HUES64 (cell line): ENCODE measurements at regions not wholly inside any gene's neighbourhood (a gene's known extent, or its start where the extent isn't known, plus 50 kb on each side); places are given as distances from the start of the nearest gene placed in this dataset.

Experiments
- H3K27ac ChIP-seq: 2 replicates; pipeline ENCODE4 v1.7.0; 2013; ENCODE audit warnings: low read depth, low read length, inconsistent platforms
- H3K27me3 ChIP-seq: 2 replicates; pipeline ENCODE4 v1.6.1; 2013; ENCODE audit warnings: mild to moderate bottlenecking, low read length; ENCODE audit not compliant: insufficient read depth
- H3K36me3 ChIP-seq: 2 replicates; pipeline ENCODE4 v1.6.1; 2013; ENCODE audit warnings: mild to moderate bottlenecking, low read length; ENCODE audit not compliant: insufficient read depth
- H3K4me1 ChIP-seq: 2 replicates; pipeline ENCODE4 v1.6.1; 2013; ENCODE audit warnings: mild to moderate bottlenecking, low read length, moderate library complexity; ENCODE audit not compliant: insufficient read depth
- H3K4me3 ChIP-seq: 2 replicates; pipeline ENCODE4 v1.5.1; 2013; ENCODE audit warnings: mild to moderate bottlenecking, low read length, moderate library complexity
- H3K9ac ChIP-seq: 2 replicates; pipeline ENCODE4 v1.6.1; 2013; ENCODE audit warnings: mild to moderate bottlenecking, low read depth, low read length
- H3K9me3 ChIP-seq: 2 replicates; pipeline ENCODE4 v1.6.1; 2013; ENCODE audit warnings: low read depth, low read length; ENCODE audit not compliant: insufficient read depth
- WGBS: fragments of 150-250, 120-280 bp; methylation state at CpG from one replicate; pipeline ENCODE4 v1.1.7; 2013; ENCODE audit warnings: missing lambda C conversion rate; 5-methylcytosine and 5-hydroxymethylcytosine counted together

GRCh38 chr1:177809819-177810218, 160.0 kb downstream of the SEC16B start:
- WGBS = 90% methylated on average over 5 of the region's 5 CpGs
- H3K9ac ChIP-seq = no peak overlapping the region

GRCh38 chr1:177802304-177802703, 167.6 kb downstream of the SEC16B start:
- Histone ChIP-seq H3K4me1 (peaks cover 15% of the 10 kb centered on the region; the same call in 1 of the 2 replicates), H3K4me3 (no peak overlapping the region), H3K9me3 (0 out of 2 replicates have a peak, but pooled peaks cover 10% of the 10 kb centered on the region), H3K27ac (no peak overlapping the region), H3K36me3 (no peaks in the 10 kb centered on the region), H3K9ac (no peak overlapping the region), H3K27me3 (no peaks in the 10 kb centered on the region)
- 82% methylated on average over 2 of the region's 2 CpGs for WGBS

More at GRCh38 chr1:177809819-177810218, 160.0 kb downstream of the SEC16B start:
- H3K9me3 ChIP-seq = no peaks in the 10 kb centered on the region
- no peak overlapping the region for H3K27ac ChIP-seq
- no peaks in the 10 kb centered on the region for H3K36me3 ChIP-seq
- H3K27me3 ChIP-seq = no peaks in the 10 kb centered on the region
- H3K4me3 ChIP-seq = no peak overlapping the region
- no peaks in the 10 kb centered on the region for H3K4me1 ChIP-seq

- no peaks in the 10 kb centered on the region for H3K27me3 ChIP-seq
- H3K27ac ChIP-seq = no peak overlapping the region
- H3K9me3 ChIP-seq = 0 out of 2 replicates have a peak, but pooled peaks cover 10% of the 10 kb centered on the region
- no peak overlapping the region for H3K4me3 ChIP-seq
- WGBS = 91% methylated on average over 3 of the region's 3 CpGs
- H3K4me1 ChIP-seq = peaks cover 20% of the 10 kb centered on the region; the same call in 1 of the 2 replicates
- no peaks in the 10 kb centered on the region for H3K36me3 ChIP-seq
- no peak overlapping the region for H3K9ac ChIP-seq
These were observed 168.1 kb downstream of the SEC16B start for GRCh38 chr1:177801790-177802189.

- Histone ChIP-seq H3K4me1 (peaks cover 21% of the 10 kb centered on the region; the same call in 1 of the 2 replicates), H3K27ac (no peak overlapping the region), H3K27me3 (no peaks in the 10 kb centered on the region), H3K9ac (no peak overlapping the region), H3K4me3 (no peak overlapping the region), H3K36me3 (no peaks in the 10 kb centered on the region), H3K9me3 (0 out of 2 replicates have a peak, but pooled peaks cover 10% of the 10 kb centered on the region)
- WGBS = 79% methylated on average over 1 of the region's 1 CpG
These were observed 169.3 kb downstream of the SEC16B start for GRCh38 chr1:177800400-177801088.

- H3K27me3 ChIP-seq = no peaks in the 10 kb centered on the region
These were observed 170.1 kb downstream of the SEC16B start for GRCh38 chr1:177799746-177800145.

GRCh38 chr1:177798614-177799013, 171.2 kb downstream of the SEC16B start:
- no peaks in the 10 kb centered on the region for H3K27me3 ChIP-seq
- no peak overlapping the region for H3K27ac ChIP-seq
- 87% methylated on average over 3 of the region's 3 CpGs for WGBS

More at GRCh38 chr1:177799746-177800145, 170.1 kb downstream of the SEC16B start:
- Histone ChIP-seq H3K9me3 (0 out of 2 replicates have a peak, but pooled peaks cover 10% of the 10 kb centered on the region), H3K4me3 (no peak overlapping the region), H3K36me3 (no peaks in the 10 kb centered on the region), H3K4me1 (peaks cover 27% of the 10 kb centered on the region), H3K27ac (no peak overlapping the region), H3K9ac (no peak overlapping the region)
- 96% methylated on average over 4 of the region's 4 CpGs for WGBS

GRCh38 chr1:177796561-177796960, 173.3 kb downstream of the SEC16B start:
- Histone ChIP-seq H3K4me1 (peaks cover 40% of the 10 kb centered on the region), H3K9me3 (peaks cover 12% of the 10 kb centered on the region), H3K27me3 (no peaks in the 10 kb centered on the region), H3K9ac (no peak overlapping the region), H3K27ac (no peak overlapping the region), H3K36me3 (no peaks in the 10 kb centered on the region), H3K4me3 (no peak overlapping the region)
- 93% methylated on average over 2 of the region's 2 CpGs for WGBS

More at GRCh38 chr1:177798614-177799013, 171.2 kb downstream of the SEC16B start:
- Histone ChIP-seq H3K4me3 (no peak overlapping the region), H3K4me1 (peaks cover 37% of the 10 kb centered on the region), H3K9ac (no peak overlapping the region), H3K36me3 (no peaks in the 10 kb centered on the region), H3K9me3 (0 out of 2 replicates have a peak, but pooled peaks cover 4% of the 10 kb centered on the region)

GRCh38 chr1:177794376-177794991, 175.4 kb downstream of the SEC16B start:
- H3K9me3 ChIP-seq = peaks cover 12% of the 10 kb centered on the region
- peaks cover 34% of the 10 kb centered on the region for H3K4me1 ChIP-seq
- no peaks in the 10 kb centered on the region for H3K36me3 ChIP-seq
- no peak overlapping the region for H3K4me3 ChIP-seq
- peak overlapping the region; percentile 1; the same call in 1 of the 2 replicates for H3K9ac ChIP-seq
- WGBS = 10% methylated on average over 2 of the region's 3 CpGs
- H3K27ac ChIP-seq = peak overlapping the region; percentile 52
- no peaks in the 10 kb centered on the region for H3K27me3 ChIP-seq

- Histone ChIP-seq H3K9me3 (peaks cover 12% of the 10 kb centered on the region), H3K9ac (peak overlapping the region; percentile 1; the same call in 1 of the 2 replicates), H3K27ac (peak overlapping the region; percentile 52), H3K27me3 (no peaks in the 10 kb centered on the region), H3K36me3 (no peaks in the 10 kb centered on the region), H3K4me3 (no peak overlapping the region), H3K4me1 (peaks cover 37% of the 10 kb centered on the region)
- 57% methylated on average over 1 of the region's 1 CpG for WGBS
These were observed 176.0 kb downstream of the SEC16B start for GRCh38 chr1:177793900-177794299.

- H3K27me3 ChIP-seq = no peaks in the 10 kb centered on the region
- H3K9ac ChIP-seq = no peak overlapping the region
- H3K27ac ChIP-seq = no peak overlapping the region
- H3K4me3 ChIP-seq = no peak overlapping the region
- peaks cover 12% of the 10 kb centered on the region for H3K9me3 ChIP-seq
- H3K36me3 ChIP-seq = no peaks in the 10 kb centered on the region
- peaks cover 23% of the 10 kb centered on the region for H3K4me1 ChIP-seq
These were observed 179.3 kb downstream of the SEC16B start for GRCh38 chr1:177790566-177790965.

- Histone ChIP-seq H3K36me3 (no peaks in the 10 kb centered on the region), H3K9ac (no peak overlapping the region), H3K4me3 (no peak overlapping the region), H3K9me3 (peaks cover 12% of the 10 kb centered on the region), H3K27ac (no peak overlapping the region), H3K27me3 (no peaks in the 10 kb centered on the region), H3K4me1 (peaks cover 20% of the 10 kb centered on the region)
- 85% methylated on average over 3 of the region's 3 CpGs for WGBS
These were observed 179.9 kb downstream of the SEC16B start for GRCh38 chr1:177789956-177790355.
